OCI-LY1 (cell line): ENCODE measurements at regions not wholly inside any gene's neighbourhood (a gene's known extent, or its start where the extent isn't known, plus 50 kb on each side); places are given as distances from the start of the nearest gene placed in this dataset.

ENCODE experiments used
- H2AFZ ChIP-seq: fragments of 200-600 bp; sonication (generic), shearing (Covaris generic); 2 replicates; pipeline ENCODE4 v1.6.0; 2014; ENCODE audit warnings: antibody characterized with exemption, mild to moderate bottlenecking, low read length
- H3F3A ChIP-seq: fragments of 200-600 bp; sonication (generic), shearing (Covaris generic); 2 replicates; pipeline ENCODE4 v1.6.0; 2014; ENCODE audit warnings: mild to moderate bottlenecking, antibody characterized with exemption, low read length, moderate library complexity; ENCODE audit not compliant: insufficient read depth
- H3K27ac ChIP-seq: fragments of 200-600 bp; sonication (generic); 2 replicates; pipeline ENCODE4 v1.5.1; 2014; ENCODE audit warnings: low read length, mixed run types, mild to moderate bottlenecking, low read depth; ENCODE audit not compliant: poor library complexity, severe bottlenecking
- H3K27me3 ChIP-seq: fragments of 200-600 bp; sonication (generic); 2 replicates; pipeline ENCODE4 v1.6.0; 2014; ENCODE audit warnings: antibody characterized with exemption, mild to moderate bottlenecking, low read length, moderate library complexity; ENCODE audit not compliant: insufficient read depth
- H3K36me3 ChIP-seq: fragments of 200-600 bp; sonication (generic); 2 replicates; pipeline ENCODE4 v1.6.1; 2014; ENCODE audit warnings: mild to moderate bottlenecking, antibody characterized with exemption, low read length, moderate library complexity, mixed read lengths; ENCODE audit not compliant: insufficient read depth
- H3K4me1 ChIP-seq: fragments of 200-600 bp; sonication (generic); 2 replicates; pipeline ENCODE4 v1.5.1; 2014; ENCODE audit warnings: mild to moderate bottlenecking, low read length, moderate library complexity; ENCODE audit not compliant: insufficient read depth, severe bottlenecking
- H3K4me2 ChIP-seq: fragments of 200-600 bp; sonication (generic), shearing (Covaris generic); 2 replicates; pipeline ENCODE4 v1.6.1; 2014; ENCODE audit warnings: low read length
- H3K4me3 ChIP-seq: fragments of 200-600 bp; sonication (generic); 2 replicates; pipeline ENCODE4 v1.5.1; 2014; ENCODE audit warnings: low read length, low read depth, mild to moderate bottlenecking, mixed read lengths; ENCODE audit not compliant: poor library complexity, severe bottlenecking
- H3K79me2 ChIP-seq: fragments of 200-600 bp; shearing (Covaris generic); 2 replicates; pipeline ENCODE4 v1.6.1; 2016; ENCODE audit warnings: mixed run types, low read length, mixed read lengths; ENCODE audit not compliant: insufficient read depth
- H3K9ac ChIP-seq: fragments of 200-600 bp; sonication (generic), shearing (Covaris generic); 2 replicates; pipeline ENCODE4 v1.6.1; 2014; ENCODE audit warnings: mild to moderate bottlenecking, low read length, mixed read lengths
- H3K9me2 ChIP-seq: fragments of 200-600 bp; sonication (generic), shearing (Covaris generic); 2 replicates; pipeline ENCODE4 v1.6.1; 2014; ENCODE audit warnings: low read depth, mild to moderate bottlenecking, low read length, mixed read lengths
- H3K9me3 ChIP-seq: fragments of 200-600 bp; shearing (Covaris generic); 2 replicates; pipeline ENCODE4 v1.6.1; 2014; ENCODE audit warnings: low read length, mixed read lengths
- H4K20me1 ChIP-seq: fragments of 200-600 bp; sonication (generic), shearing (Covaris generic); 2 replicates; pipeline ENCODE4 v1.6.0; 2016; ENCODE audit warnings: mild to moderate bottlenecking, low read length; ENCODE audit not compliant: insufficient read depth
- EZH2 ChIP-seq: fragments of 200-600 bp; sonication (generic), shearing (Covaris generic); IDR thresholded peaks from 2 replicates; pipeline ENCODE4 v1.8.0; 2017; ENCODE audit warnings: borderline replicate concordance, mixed run types, mild to moderate bottlenecking, antibody characterized with exemption, low read length, moderate library complexity, mixed read lengths
- TF ChIP-seq, protein P1 (sequence below): fragments of 200-600 bp; sonication (generic), shearing (Covaris generic); IDR thresholded peaks from 2 replicates; pipeline ENCODE4 v1.5.1; 2017; ENCODE audit warnings: mild to moderate bottlenecking, antibody characterized with exemption, low read length, moderate library complexity, mixed read lengths

DNA sequence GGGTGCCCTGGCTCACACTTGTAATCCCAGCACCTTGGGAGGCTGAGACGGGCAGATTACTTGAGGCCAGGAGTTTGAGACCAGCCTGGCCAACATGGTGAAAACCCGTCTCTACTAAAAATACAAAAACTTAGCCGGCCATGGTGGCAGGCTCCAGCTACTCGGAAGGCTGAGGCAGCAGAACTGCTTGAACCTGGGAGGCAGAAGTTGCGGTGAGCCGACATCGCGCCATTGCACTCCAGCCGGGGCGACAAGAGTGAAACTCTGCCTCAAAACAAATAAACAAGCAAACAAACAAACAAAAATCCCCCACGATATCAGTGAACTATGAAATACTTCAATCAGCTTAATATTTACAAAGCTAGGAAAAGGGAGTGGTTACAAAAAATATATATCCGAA lies 382.3 kb upstream of the KCND2 start:
- no peaks in the 10 kb centered on the region for H3F3A ChIP-seq
- H3K9me2 ChIP-seq, result no peaks in the 10 kb centered on the region
- H3K27ac ChIP-seq, result no peak overlapping the region
- H3K4me1 ChIP-seq, result no peaks in the 10 kb centered on the region
- no peak overlapping the region for H3K4me3 ChIP-seq
- H3K27me3 ChIP-seq, result no peaks in the 10 kb centered on the region
- no peak overlapping the region for H3K4me2 ChIP-seq
- no peaks in the 10 kb centered on the region for H4K20me1 ChIP-seq
- no peak overlapping the region for H2AFZ ChIP-seq
- H3K9me3 ChIP-seq, result no peaks in the 10 kb centered on the region
- no peaks in the 10 kb centered on the region for H3K36me3 ChIP-seq
- H3K79me2 ChIP-seq, result no peaks in the 10 kb centered on the region
- no peak for TF ChIP-seq EZH2
- TF ChIP-seq, protein P1, sequence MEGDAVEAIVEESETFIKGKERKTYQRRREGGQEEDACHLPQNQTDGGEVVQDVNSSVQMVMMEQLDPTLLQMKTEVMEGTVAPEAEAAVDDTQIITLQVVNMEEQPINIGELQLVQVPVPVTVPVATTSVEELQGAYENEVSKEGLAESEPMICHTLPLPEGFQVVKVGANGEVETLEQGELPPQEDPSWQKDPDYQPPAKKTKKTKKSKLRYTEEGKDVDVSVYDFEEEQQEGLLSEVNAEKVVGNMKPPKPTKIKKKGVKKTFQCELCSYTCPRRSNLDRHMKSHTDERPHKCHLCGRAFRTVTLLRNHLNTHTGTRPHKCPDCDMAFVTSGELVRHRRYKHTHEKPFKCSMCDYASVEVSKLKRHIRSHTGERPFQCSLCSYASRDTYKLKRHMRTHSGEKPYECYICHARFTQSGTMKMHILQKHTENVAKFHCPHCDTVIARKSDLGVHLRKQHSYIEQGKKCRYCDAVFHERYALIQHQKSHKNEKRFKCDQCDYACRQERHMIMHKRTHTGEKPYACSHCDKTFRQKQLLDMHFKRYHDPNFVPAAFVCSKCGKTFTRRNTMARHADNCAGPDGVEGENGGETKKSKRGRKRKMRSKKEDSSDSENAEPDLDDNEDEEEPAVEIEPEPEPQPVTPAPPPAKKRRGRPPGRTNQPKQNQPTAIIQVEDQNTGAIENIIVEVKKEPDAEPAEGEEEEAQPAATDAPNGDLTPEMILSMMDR, result no peak
- no peak overlapping the region for H3K9ac ChIP-seq

DNA sequence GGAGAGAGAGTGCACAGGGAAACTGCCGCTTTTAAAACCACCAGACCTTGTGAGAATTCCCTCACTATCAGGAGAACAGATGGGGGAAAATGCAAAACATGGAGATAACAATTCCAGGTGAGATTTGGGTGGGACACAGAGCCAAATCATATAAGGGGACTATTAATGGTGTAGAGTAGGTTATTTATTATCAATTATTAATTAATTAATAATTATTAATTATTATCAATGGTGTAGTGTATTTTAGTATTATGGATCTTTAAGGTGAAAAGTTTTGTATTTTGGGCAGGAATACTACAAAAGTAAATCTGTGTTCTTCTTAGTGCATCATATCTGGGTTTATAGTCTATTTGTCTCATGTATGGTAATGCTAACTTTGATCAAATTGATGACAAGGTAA lies 377.7 kb upstream of the KCND2 start:
- Histone ChIP-seq H3K9ac (no peak overlapping the region), H3K27me3 (no peaks in the 10 kb centered on the region), H3K4me3 (no peak overlapping the region), H3K9me2 (no peaks in the 10 kb centered on the region), H3K79me2 (no peaks in the 10 kb centered on the region), H3K36me3 (no peaks in the 10 kb centered on the region), H3K4me1 (no peaks in the 10 kb centered on the region), H2AFZ (no peak overlapping the region), H3F3A (no peaks in the 10 kb centered on the region), H4K20me1 (no peaks in the 10 kb centered on the region), H3K27ac (no peak overlapping the region), H3K4me2 (no peak overlapping the region), H3K9me3 (no peaks in the 10 kb centered on the region)
- TF ChIP-seq EZH2, result no peak
- TF ChIP-seq, protein P1, result no peak

DNA sequence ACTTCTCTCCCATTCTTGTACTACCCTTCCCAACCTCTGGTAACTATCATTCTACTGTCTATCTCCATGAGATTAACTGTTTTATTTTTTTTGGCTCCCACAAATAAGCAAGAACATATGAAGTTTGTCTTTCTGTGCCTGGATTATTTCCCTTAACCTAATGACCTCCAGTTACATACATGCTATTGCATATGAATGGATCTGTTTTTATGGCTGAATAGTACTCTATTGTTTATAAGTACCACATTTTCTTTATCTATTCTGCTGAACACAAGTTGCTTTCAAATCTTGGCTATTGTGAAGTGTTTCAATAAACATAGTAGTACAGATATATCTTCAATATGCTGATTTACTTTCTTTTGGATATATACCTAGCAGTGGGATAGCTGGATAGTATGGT lies 376.6 kb upstream of the KCND2 start:
- Histone ChIP-seq H3K27ac (no peak overlapping the region), H3K9me2 (no peaks in the 10 kb centered on the region), H3K79me2 (no peaks in the 10 kb centered on the region), H3K9ac (no peak overlapping the region), H3K9me3 (no peaks in the 10 kb centered on the region), H3F3A (no peaks in the 10 kb centered on the region), H3K4me2 (no peak overlapping the region), H3K27me3 (no peaks in the 10 kb centered on the region), H3K4me1 (no peaks in the 10 kb centered on the region), H3K4me3 (no peak overlapping the region), H3K36me3 (no peaks in the 10 kb centered on the region), H2AFZ (no peak overlapping the region), H4K20me1 (no peaks in the 10 kb centered on the region)
- TF ChIP-seq, protein P1, result no peak
- TF ChIP-seq EZH2, result no peak
